ENCODE measurements at regions not wholly inside any gene's neighbourhood (a gene's known extent, or its start where the extent isn't known, plus 50 kb on each side); places are given as distances from the start of the nearest gene placed in this dataset.

- Histone ChIP-seq H3K36me3 (no peaks in the 10 kb centered on the region), H3K4me3 (ENCODE audit: low read depth, low read length) (no peak overlapping the region), H3K27me3 (ENCODE audit: insufficient read depth, low read depth, severe bottlenecking) (no peaks in the 10 kb centered on the region), H3K9me3 (ENCODE audit: severe bottlenecking) (no peaks in the 10 kb centered on the region), H3K27ac (no peak overlapping the region)
- no peak for DNase-seq
- no peak for TF ChIP-seq CTCF (IDR thresholded peaks at IDR 0.05; ENCODE audit: low read depth, low read length)
Measured at GRCh38 chr2:43130548-43130875, 95.9 kb downstream of the ZFP36L2 start.

DNA sequence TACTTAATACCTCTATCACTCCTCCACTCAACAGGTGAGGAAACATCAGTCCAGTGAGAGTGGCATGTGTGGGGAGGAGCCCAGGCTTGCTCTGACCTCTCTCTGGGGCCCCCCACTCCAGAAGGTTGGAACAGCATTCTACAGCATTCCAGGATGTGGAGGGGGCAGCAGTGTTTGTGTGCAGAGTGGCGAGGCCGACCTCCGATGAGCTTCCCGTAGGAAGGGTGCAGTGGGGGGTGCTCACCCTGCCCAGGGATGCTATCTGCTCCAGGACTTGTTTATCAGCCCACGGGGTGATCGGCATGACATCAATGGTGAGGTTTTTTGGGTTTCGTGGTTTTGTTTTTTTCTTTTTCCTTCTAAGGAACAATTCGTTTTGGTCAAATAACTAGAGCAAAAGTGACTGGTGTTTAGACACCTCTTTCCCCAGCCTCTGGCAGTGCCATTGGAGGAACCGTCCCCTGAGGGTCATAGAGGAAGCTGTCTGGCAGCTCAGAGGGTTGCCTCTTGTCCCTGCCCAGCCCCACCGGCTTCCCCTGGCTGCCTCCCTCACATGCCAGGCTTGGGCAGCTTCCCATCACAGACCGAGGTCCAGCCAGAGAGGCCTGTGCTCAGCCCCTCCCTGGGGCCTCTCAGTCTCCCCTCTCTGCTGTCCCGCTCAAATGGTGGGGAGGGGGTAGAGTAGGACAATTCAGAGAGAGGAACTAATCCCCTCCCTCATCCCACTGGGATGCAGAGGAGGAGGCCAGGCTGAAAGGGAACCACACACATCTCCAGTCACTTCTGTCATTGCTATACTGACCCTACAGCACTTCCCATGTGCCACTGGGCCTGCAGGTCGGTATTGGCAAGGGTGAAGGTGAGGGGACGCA, 96.5 kb downstream of the ZFP36L2 start:
- Histone ChIP-seq H3K27me3 (ENCODE audit: insufficient read depth, low read depth, severe bottlenecking) (no peaks in the 10 kb centered on the region), H3K9me3 (ENCODE audit: severe bottlenecking) (no peaks in the 10 kb centered on the region), H3K27ac (no peak overlapping the region), H3K36me3 (no peaks in the 10 kb centered on the region), H3K4me3 (ENCODE audit: low read depth, low read length) (no peak overlapping the region)
- no peak for DNase-seq
- no peak for TF ChIP-seq CTCF (IDR thresholded peaks at IDR 0.05; ENCODE audit: low read depth, low read length)

GRCh38 chr2:43128559-43128955, 97.8 kb downstream of the ZFP36L2 start:
- no peak for TF ChIP-seq CTCF (IDR thresholded peaks at IDR 0.05; ENCODE audit: low read depth, low read length)
- no peak for DNase-seq
- H3K9me3 ChIP-seq (ENCODE audit: severe bottlenecking): no peaks in the 10 kb centered on the region
- H3K36me3 ChIP-seq: no peaks in the 10 kb centered on the region
- no peak overlapping the region for H3K27ac ChIP-seq
- H3K27me3 ChIP-seq (ENCODE audit: insufficient read depth, low read depth, severe bottlenecking): no peaks in the 10 kb centered on the region
- no peak overlapping the region for H3K4me3 ChIP-seq (ENCODE audit: low read depth, low read length)

DNA sequence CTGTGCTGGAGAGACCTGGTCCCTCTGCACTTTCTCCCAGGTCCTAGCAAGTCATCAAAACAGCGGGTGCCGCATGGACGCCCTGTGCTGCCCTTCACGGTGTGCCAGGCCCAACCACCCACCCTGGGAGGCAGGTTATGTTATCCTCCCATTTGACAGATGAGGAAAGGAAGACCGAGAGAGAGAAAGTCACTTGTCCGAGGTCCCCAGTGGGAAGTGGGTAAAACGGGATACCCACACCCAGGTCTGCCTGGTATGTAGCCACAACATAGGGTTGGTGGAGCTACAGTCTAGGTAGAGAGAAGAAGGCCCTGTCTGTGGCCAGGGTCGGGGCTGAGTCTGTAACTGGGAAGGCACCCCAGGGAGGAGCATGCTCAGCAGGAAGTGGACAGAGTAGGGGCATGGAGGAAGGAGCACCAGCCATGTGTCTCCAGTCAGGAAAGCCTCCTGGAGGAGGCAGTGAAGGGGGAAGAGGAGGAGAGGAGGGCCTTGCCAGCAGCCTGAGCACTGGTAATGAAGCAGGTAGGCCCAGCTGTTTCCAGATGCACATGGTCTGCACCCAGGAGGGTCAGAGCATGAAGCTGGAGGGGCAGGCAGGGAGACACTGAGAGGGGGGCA, 98.4 kb downstream of the ZFP36L2 start:
- H3K27ac ChIP-seq: no peak overlapping the region
- no peaks in the 10 kb centered on the region for H3K27me3 ChIP-seq (ENCODE audit: insufficient read depth, low read depth, severe bottlenecking)
- no peak for TF ChIP-seq CTCF (IDR thresholded peaks at IDR 0.05; ENCODE audit: low read depth, low read length)
- DNase-seq: no peak
- H3K4me3 ChIP-seq (ENCODE audit: low read depth, low read length): no peak overlapping the region
- H3K9me3 ChIP-seq (ENCODE audit: severe bottlenecking): no peaks in the 10 kb centered on the region
- no peaks in the 10 kb centered on the region for H3K36me3 ChIP-seq

DNA sequence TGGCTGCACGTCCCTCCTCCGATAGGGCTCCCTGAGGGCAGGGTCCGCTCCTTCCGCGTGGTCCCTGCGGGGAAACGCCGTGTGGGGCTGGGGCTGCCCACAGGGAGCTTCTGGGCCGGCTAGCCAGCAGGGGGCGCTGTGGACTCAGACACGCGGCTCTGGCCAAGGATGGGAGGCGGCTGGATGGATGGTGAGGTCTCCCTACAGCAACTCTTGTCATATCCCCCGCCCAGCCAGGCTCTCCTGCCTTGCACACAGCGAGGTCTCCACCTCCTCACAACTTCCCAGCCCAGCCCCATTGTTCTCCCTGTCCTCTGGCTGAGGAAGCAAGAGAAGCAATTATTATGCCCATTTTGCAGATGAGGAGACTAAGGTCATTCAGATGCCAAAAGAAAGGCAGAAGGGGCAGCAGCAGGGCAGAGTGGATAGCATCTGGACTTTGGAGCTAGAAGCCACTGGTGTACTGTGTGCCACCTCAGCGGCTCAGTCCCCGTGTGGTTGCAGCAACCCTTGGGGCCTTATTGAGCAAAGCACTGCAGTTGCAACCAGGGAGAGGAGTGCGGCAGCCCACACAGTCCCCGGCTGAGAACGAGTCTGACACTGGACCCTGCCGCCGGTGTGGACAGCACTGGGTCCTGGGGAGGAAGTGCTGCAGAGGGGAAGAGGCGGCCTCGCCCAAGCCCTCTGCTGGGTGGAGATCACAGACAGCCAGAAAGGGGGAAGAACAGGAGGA, 99.0 kb downstream of the ZFP36L2 start:
- H3K27me3 ChIP-seq (ENCODE audit: insufficient read depth, low read depth, severe bottlenecking): no peaks in the 10 kb centered on the region
- H3K9me3 ChIP-seq (ENCODE audit: severe bottlenecking): no peaks in the 10 kb centered on the region
- TF ChIP-seq CTCF (IDR thresholded peaks at IDR 0.05; ENCODE audit: low read depth, low read length): peak; percentile 80
- H3K4me3 ChIP-seq (ENCODE audit: low read depth, low read length): no peak overlapping the region
- DNase-seq: peak; percentile 73
- no peaks in the 10 kb centered on the region for H3K36me3 ChIP-seq
- no peak overlapping the region for H3K27ac ChIP-seq

Measured in WERI-Rb-1 (cell line).